Cardiac muscle cell (in vitro differentiated cells and primary cell): ENCODE measurements at regions not wholly inside any gene's neighbourhood (a gene's known extent, or its start where the extent isn't known, plus 50 kb on each side); places are given as distances from the start of the nearest gene placed in this dataset.
"Not testable (repeated sequence)": the region's sequence is repeated elsewhere in the genome, so short reads cannot be mapped to it uniquely, and the experiment has no call there.

Experiments used
- DNase-seq, 2 donors: peaks; one replicate each; pipeline versions ENCODE4 v3.0.0 to v3.0.0-alpha.2; 2010 to 2017; ENCODE audit warnings: low read depth in 1 of 2, low spot score in 1 of 2
- H3K27ac ChIP-seq: fragments of 200-600 bp; sonication (generic); 2 replicates; pipeline ENCODE4 v1.5.1; 2016
- H3K27me3 ChIP-seq: fragments of 200-600 bp; sonication (generic); 2 replicates; pipeline ENCODE4 v1.6.0; 2016; ENCODE audit warnings: control low read depth
- H3K36me3 ChIP-seq: fragments of 200-600 bp; sonication (generic); 2 replicates; pipeline ENCODE4 v1.5.1; 2016; ENCODE audit warnings: control low read depth
- H3K4me1 ChIP-seq: fragments of 200-600 bp; sonication (generic); 2 replicates; pipeline ENCODE4 v1.8.1; 2017; ENCODE audit warnings: low read depth, mild to moderate bottlenecking, mixed run types
- H3K4me3 ChIP-seq: fragments of 200-600 bp; sonication (generic); 2 replicates; pipeline ENCODE4 v1.5.1; 2016; ENCODE audit warnings: mild to moderate bottlenecking
- H3K9me3 ChIP-seq: fragments of 200-600 bp; sonication (generic); 2 replicates; pipeline ENCODE4 v1.5.1; 2017; ENCODE audit warnings: low read depth, mild to moderate bottlenecking, control low read depth
- TF ChIP-seq, protein P1 (sequence below): IDR thresholded peaks from 2 replicates; pipeline ENCODE4 v1.5.1; 2012; ENCODE audit warnings: low read depth, mild to moderate bottlenecking, low read length

DNA sequence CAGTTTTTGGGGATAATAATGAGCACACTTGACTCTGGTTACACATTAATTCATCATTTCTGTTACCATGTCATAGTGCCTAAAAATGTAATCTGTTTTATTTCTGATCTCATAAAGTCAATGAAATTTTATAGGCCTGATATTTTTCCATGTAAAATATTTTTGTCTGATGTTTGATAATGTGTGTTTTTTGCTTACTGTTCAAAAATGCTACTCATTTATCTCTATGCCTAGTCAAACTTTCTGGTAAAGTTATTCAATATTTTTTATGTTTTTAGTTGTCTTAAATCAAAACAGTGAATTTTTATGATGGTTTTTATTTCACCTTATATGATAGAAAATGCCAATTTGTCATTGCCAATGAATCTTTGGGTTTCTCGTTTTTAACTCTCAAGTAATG lies 147.0 kb downstream of the AHSP start:
- Histone ChIP-seq H3K4me1 (no peaks in the 10 kb centered on the region), H3K9me3 (no peaks in the 10 kb centered on the region), H3K27ac (no peak overlapping the region), H3K36me3 (no peaks in the 10 kb centered on the region), H3K4me3 (no peak overlapping the region), H3K27me3 (no peaks in the 10 kb centered on the region)
- DNase-seq, result no peak
- TF ChIP-seq, protein P1, sequence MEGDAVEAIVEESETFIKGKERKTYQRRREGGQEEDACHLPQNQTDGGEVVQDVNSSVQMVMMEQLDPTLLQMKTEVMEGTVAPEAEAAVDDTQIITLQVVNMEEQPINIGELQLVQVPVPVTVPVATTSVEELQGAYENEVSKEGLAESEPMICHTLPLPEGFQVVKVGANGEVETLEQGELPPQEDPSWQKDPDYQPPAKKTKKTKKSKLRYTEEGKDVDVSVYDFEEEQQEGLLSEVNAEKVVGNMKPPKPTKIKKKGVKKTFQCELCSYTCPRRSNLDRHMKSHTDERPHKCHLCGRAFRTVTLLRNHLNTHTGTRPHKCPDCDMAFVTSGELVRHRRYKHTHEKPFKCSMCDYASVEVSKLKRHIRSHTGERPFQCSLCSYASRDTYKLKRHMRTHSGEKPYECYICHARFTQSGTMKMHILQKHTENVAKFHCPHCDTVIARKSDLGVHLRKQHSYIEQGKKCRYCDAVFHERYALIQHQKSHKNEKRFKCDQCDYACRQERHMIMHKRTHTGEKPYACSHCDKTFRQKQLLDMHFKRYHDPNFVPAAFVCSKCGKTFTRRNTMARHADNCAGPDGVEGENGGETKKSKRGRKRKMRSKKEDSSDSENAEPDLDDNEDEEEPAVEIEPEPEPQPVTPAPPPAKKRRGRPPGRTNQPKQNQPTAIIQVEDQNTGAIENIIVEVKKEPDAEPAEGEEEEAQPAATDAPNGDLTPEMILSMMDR, result no peak

DNA sequence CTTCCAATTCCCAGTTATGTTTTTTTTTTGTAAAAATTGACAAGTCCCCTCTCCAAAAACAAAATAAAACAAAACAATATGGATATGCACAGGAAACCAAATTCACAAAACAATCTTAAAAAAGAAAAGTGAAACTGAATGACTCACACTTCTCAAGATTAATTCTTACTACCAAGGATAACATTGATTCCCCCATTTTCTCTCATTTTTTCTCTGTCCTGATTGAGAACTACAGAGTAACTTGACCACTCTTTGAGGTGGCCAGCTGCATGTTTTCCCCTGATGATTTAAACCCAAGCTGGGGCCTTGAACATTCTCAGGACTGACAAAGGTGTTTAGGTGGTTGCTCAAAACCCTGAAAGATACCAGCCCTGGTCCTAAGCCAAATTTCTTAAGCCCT lies 149.0 kb downstream of the AHSP start:
- Histone ChIP-seq H3K4me3 (no peak overlapping the region), H3K27me3 (no peaks in the 10 kb centered on the region), H3K4me1 (no peaks in the 10 kb centered on the region), H3K36me3 (no peaks in the 10 kb centered on the region), H3K9me3 (no peaks in the 10 kb centered on the region), H3K27ac (no peak overlapping the region)
- no peak for DNase-seq
- TF ChIP-seq, protein P1, result no peak

DNA sequence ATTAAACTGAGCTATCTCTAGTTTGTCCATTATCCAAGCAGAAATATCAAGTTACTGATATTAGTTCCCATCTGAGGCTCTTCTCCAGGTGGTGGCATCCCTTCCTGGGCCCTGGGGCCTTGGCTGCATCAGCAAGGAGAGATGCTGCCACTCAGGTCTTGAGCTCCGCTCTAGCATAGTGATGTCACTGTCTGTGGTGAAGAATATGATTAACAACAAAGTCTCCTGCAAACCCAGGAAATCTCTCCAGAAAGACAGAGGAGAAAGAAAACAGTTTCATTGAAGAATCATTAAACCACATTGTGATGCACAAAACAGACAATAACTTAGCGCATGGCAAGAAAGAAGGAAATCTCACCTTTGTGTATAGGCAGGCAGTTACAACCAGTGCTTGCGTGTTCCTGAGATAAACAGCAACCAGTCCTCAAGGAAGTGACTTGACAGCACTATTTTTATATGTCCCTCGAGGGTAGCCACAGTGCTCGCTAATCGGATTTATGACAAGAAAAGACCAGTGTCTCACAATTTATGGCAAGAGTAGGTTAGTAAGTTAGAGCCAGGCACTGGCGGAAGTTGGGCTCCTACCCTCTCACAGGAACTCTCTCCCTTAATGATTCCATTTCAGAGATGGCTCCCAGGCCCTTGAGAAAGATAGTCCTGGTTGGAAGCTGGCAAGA lies 151.1 kb downstream of the AHSP start:
- DNase-seq, result no peak
- Histone ChIP-seq H3K27ac (no peak overlapping the region), H3K36me3 (no peaks in the 10 kb centered on the region), H3K9me3 (no peaks in the 10 kb centered on the region), H3K4me1 (no peaks in the 10 kb centered on the region), H3K27me3 (no peaks in the 10 kb centered on the region), H3K4me3 (no peak overlapping the region)
- TF ChIP-seq, protein P1, result no peak

DNA sequence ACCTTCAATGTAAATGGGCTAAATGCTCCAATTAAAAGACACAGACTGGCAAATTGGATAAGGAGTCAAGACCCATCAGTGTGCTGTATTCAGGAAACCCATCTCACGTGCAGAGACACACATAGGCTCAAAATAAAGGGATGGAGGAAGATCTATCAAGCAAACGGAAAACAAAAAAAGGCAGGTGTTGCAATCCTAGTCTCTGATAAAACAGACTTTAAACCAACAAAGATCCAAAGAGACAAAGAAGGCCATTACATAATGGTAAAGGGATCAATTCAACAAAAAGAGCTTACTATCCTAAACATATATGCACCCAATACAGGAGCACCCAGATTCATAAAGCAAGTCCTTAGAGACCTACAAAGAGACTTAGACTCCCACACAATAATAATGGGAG lies 161.6 kb downstream of the AHSP start:
- H3K4me3 ChIP-seq, H3K9me3 ChIP-seq, DNase-seq, H3K27ac ChIP-seq, H3K36me3 ChIP-seq, H3K4me1 ChIP-seq, H3K27me3 ChIP-seq: not testable (repeated sequence)

DNA sequence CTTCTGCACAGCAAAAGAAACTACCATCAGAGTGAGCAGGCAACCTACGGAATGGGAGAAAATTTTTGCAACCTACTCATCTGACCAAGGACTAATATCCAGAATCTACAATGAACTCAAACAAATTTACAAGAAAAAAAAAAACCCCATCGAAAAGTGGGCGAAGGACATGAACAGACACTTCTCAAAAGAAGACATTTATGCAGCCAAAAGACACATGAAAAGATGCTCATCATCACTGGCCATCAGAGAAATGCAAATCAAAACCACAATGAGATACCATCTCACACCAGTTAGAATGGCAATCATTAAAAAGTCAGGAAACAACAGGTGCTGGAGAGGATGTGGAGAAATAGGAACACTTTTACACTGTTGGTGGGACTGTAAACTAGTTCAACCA lies 164.6 kb downstream of the AHSP start:
- H3K27ac ChIP-seq, H3K27me3 ChIP-seq, H3K9me3 ChIP-seq, H3K36me3 ChIP-seq, H3K4me1 ChIP-seq, H3K4me3 ChIP-seq, DNase-seq: not testable (repeated sequence)

DNA sequence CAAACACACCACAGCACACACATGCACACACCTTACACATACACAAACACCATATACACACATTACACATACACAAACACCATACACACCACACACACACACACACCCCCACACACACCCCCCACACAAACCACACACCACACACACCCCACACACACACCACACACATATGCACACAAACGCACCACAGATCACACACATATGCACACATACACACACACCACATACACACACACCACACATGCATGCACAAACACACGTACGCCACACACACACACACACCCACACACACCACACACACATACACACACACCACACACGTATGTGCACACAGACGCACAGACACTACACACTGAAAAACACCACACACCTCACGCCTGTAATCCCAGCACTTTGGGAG lies 166.0 kb downstream of the AHSP start:
- Histone ChIP-seq H3K4me1 (no peaks in the 10 kb centered on the region), H3K36me3 (no peaks in the 10 kb centered on the region), H3K9me3 (no peaks in the 10 kb centered on the region), H3K27ac (no peak overlapping the region), H3K27me3 (no peaks in the 10 kb centered on the region), H3K4me3 (no peak overlapping the region)
- TF ChIP-seq, protein P1, result no peak
- no peak for DNase-seq

DNA sequence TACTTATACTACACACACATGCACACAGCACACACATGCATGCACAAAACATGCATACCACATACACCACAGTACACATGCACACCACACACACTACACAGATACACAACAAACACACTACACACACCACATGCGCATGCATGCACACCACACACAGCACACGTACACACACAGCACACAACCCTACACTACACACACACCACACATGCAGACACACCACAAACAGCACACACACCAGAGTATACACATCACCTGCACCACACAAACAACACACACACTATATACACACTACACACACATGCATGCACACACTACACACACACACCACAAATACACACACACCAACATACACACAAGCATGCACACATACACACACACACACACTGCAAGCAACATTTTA lies 166.8 kb downstream of the AHSP start:
- DNase-seq, result no peak
- Histone ChIP-seq H3K9me3 (no peaks in the 10 kb centered on the region), H3K27ac (no peak overlapping the region), H3K4me3 (no peak overlapping the region), H3K4me1 (no peaks in the 10 kb centered on the region), H3K27me3 (peaks cover 5% of the 10 kb centered on the region), H3K36me3 (no peaks in the 10 kb centered on the region)
- TF ChIP-seq, protein P1, result no peak
